ENCODE measurements at regions not wholly inside any gene's neighbourhood (a gene's known extent, or its start where the extent isn't known, plus 50 kb on each side); places are given as distances from the start of the nearest gene placed in this dataset.

GRCh38 chr9:129386812-129387177 is 208.7 kb upstream of the IER5L start:
- H3K4me3 ChIP-seq (ENCODE audit: low read depth in 2 of 2, low read length in 1 of 2), result no peak overlapping the region
- no peaks in the 10 kb centered on the region for H3F3A ChIP-seq (replicated peaks; ENCODE audit: insufficient read depth)
- CTCF ChIA-PET, result no interaction called here
- H3K9me3 ChIP-seq, result no peaks in the 10 kb centered on the region
- no peaks in the 10 kb centered on the region for H3K79me2 ChIP-seq (ENCODE audit: insufficient read depth)
- H3K9ac ChIP-seq, result no peak overlapping the region
- POLR2A ChIA-PET, result no interaction called here
- no peak overlapping the region for H2AFZ ChIP-seq (ENCODE audit: low read depth)
- H3K27ac ChIP-seq (ENCODE audit: low read depth in 2 of 2, low read length in 1 of 2), result peak overlapping the region in 1 of 2 experiments; percentile 3; a peak in 1 of 4 replicates
- WGBS (ENCODE audit: low lambda C conversion rate), result 72% methylated on average over 4 of the region's 6 CpGs
- H3K9me2 ChIP-seq, result no peaks in the 10 kb centered on the region
- TF ChIP-seq ELF1 (IDR thresholded peaks at IDR 0.05) (no peak), MAX (IDR thresholded peaks at IDR 0.05; ENCODE audit: low read depth) (no peak), USF1 (IDR thresholded peaks at IDR 0.05; ENCODE audit: borderline replicate concordance, low read depth) (no peak), NRF1 (IDR thresholded peaks at IDR 0.05; ENCODE audit: low read depth, low read length) (no peak), IRF3 (IDR thresholded peaks at IDR 0.05; ENCODE audit: low read depth, low read length) (no peak), RFX5 (IDR thresholded peaks at IDR 0.05; ENCODE audit: low read length) (no peak), CTCF (IDR thresholded peaks at IDR 0.05) (no peak), FOXJ3 (CRISPR knock-in tag; IDR thresholded peaks at IDR 0.05) (no peak), SIN3A (IDR thresholded peaks at IDR 0.05; ENCODE audit: borderline replicate concordance, low read depth, low read length) (no peak), NFIC (IDR thresholded peaks at IDR 0.05; ENCODE audit: borderline replicate concordance) (no peak), FOXM1 (IDR thresholded peaks at IDR 0.05; ENCODE audit: low read depth) (no peak), RAD21 (IDR thresholded peaks at IDR 0.05; ENCODE audit: low read length) (no peak), EP300 (IDR thresholded peaks at IDR 0.05; ENCODE audit: borderline replicate concordance in 1 of 2, low read depth in 1 of 2, low read length in 1 of 2) (no peak), GABPA (IDR thresholded peaks at IDR 0.05; ENCODE audit: low read depth) (no peak), POLR2AphosphoS5 (IDR thresholded peaks at IDR 0.05; ENCODE audit: low read depth, low read length) (no peak), CHD2 (IDR thresholded peaks at IDR 0.05; ENCODE audit: low read length, partially characterized antibody) (no peak), TEAD4 (IDR thresholded peaks at IDR 0.05; ENCODE audit: borderline replicate concordance, insufficient read depth) (no peak), JUND (IDR thresholded peaks at IDR 0.05) (no peak), ZBTB33 (IDR thresholded peaks at IDR 0.05; ENCODE audit: borderline replicate concordance, low read depth) (no peak), MEF2A (IDR thresholded peaks at IDR 0.05; ENCODE audit: borderline replicate concordance, low read depth) (no peak)
- H3K27me3 ChIP-seq (ENCODE audit: insufficient read depth), result no peaks in the 10 kb centered on the region
- H3K36me3 ChIP-seq (replicated peaks in 1 of 2; ENCODE audit: control insufficient read depth in 1 of 2, insufficient read depth in 2 of 2, low read length in 1 of 2), result no peaks in the 10 kb centered on the region
- DNase-seq, result peak; percentile 58
- H3K4me2 ChIP-seq, result no peak overlapping the region
- no peaks in the 10 kb centered on the region for H4K20me1 ChIP-seq (ENCODE audit: insufficient read depth)
- peaks cover 0 to 16% of the 10 kb centered on the region in 2 experiments; a peak in 1 of 4 replicates for H3K4me1 ChIP-seq (ENCODE audit: control insufficient read depth in 1 of 2, insufficient read depth in 2 of 2, low read depth in 1 of 2, low read length in 1 of 2)
